GM23338 (cell line): ENCODE measurements at regions not wholly inside any gene's neighbourhood (a gene's known extent, or its start where the extent isn't known, plus 50 kb on each side); places are given as distances from the start of the nearest gene placed in this dataset.

ENCODE experiments used
- ATAC-seq: fragments of 200-7000 bp; cut with Tn5 transposase; 3 replicates; pipeline ENCODE4 v1.9.1; 2020
- DNase-seq: peaks from one replicate; pipeline ENCODE4 v3.0.0-alpha.2; 2015; ENCODE audit warnings: low spot score
- H2AFZ ChIP-seq: fragments of 200-600 bp; sonication (generic); 2 replicates; pipeline ENCODE4 v1.8.0; 2016; ENCODE audit warnings: antibody characterized with exemption, mild to moderate bottlenecking, moderate library complexity
- H3F3A ChIP-seq: fragments of 200-600 bp; sonication (generic); replicated peaks from 2 replicates; pipeline ENCODE4 v1.8.0; 2017; ENCODE audit warnings: antibody characterized with exemption, mixed run types, low read depth
- H3K27ac ChIP-seq: fragments of 200-600 bp; sonication (generic); 2 replicates; pipeline ENCODE4 v1.6.1; 2016; ENCODE audit warnings: low read depth
- H3K27me3 ChIP-seq: fragments of 200-600 bp; sonication (generic); 2 replicates; pipeline ENCODE4 v1.8.0; 2016; ENCODE audit warnings: mild to moderate bottlenecking, mixed run types, moderate library complexity; ENCODE audit not compliant: insufficient read depth
- H3K36me3 ChIP-seq: fragments of 200-600 bp; sonication (generic); 2 replicates; pipeline ENCODE4 v1.8.0; 2016; ENCODE audit warnings: mild to moderate bottlenecking; ENCODE audit not compliant: insufficient read depth
- H3K4me1 ChIP-seq: fragments of 200-600 bp; sonication (generic); 2 replicates; pipeline ENCODE4 v1.8.0; 2016; ENCODE audit warnings: mild to moderate bottlenecking, moderate library complexity; ENCODE audit not compliant: insufficient read depth
- H3K4me2 ChIP-seq: fragments of 200-600 bp; sonication (generic); 2 replicates; pipeline ENCODE4 v1.7.1; 2017; ENCODE audit warnings: mixed run types
- H3K4me3 ChIP-seq: fragments of 200-600 bp; sonication (generic); 2 replicates; pipeline ENCODE4 v1.6.1; 2016; ENCODE audit warnings: mixed run types
- H3K79me2 ChIP-seq: fragments of 200-600 bp; sonication (generic); replicated peaks from 2 replicates; pipeline ENCODE4 v1.8.0; 2017; ENCODE audit warnings: mild to moderate bottlenecking; ENCODE audit not compliant: insufficient read depth
- H3K9me2 ChIP-seq: fragments of 200-600 bp; sonication (generic); 2 replicates; pipeline ENCODE4 v1.8.0; 2017; ENCODE audit not compliant: insufficient read depth
- H4K20me1 ChIP-seq: fragments of 200-600 bp; sonication (generic); replicated peaks from 2 replicates; pipeline ENCODE4 v1.8.0; 2017; ENCODE audit warnings: mild to moderate bottlenecking; ENCODE audit not compliant: insufficient read depth
- H3K27ac Mint-ChIP-seq: 2 replicates; pipeline ENCODE4 v1.8.0; 2020; ENCODE audit warnings: inconsistent platforms, mild to moderate bottlenecking, moderate library complexity, mixed read lengths
- H3K27me3 Mint-ChIP-seq: 3 replicates; pipeline ENCODE4 v1.8.0; 2022; ENCODE audit warnings: low read depth, mild to moderate bottlenecking, moderate library complexity, mixed read lengths, inconsistent platforms; ENCODE audit not compliant: insufficient read depth, poor library complexity
- H3K36me3 Mint-ChIP-seq: 3 replicates; pipeline ENCODE4 v1.8.0; 2021; ENCODE audit warnings: low read depth, mild to moderate bottlenecking, inconsistent platforms, moderate library complexity, mixed read lengths
- H3K4me1 Mint-ChIP-seq: 3 replicates; pipeline ENCODE4 v1.8.0; 2020; ENCODE audit warnings: mild to moderate bottlenecking, inconsistent platforms, mixed read lengths
- H3K4me3 Mint-ChIP-seq: 3 replicates; pipeline ENCODE4 v1.8.0; 2021; ENCODE audit warnings: moderate library complexity, mild to moderate bottlenecking, inconsistent platforms, mixed read lengths
- H3K9me3 Mint-ChIP-seq: 3 replicates; pipeline ENCODE4 v1.8.0; 2020; ENCODE audit warnings: moderate library complexity, mild to moderate bottlenecking, inconsistent platforms, mixed read lengths
- CREB1 ChIP-seq: fragments of 250-450 bp; sonication (Bioruptor Pico); IDR thresholded peaks from 2 replicates; pipeline ENCODE4 v1.5.0; 2020; ENCODE audit warnings: low read depth, mild to moderate bottlenecking, moderate library complexity
- CTCF ChIP-seq, 2 experiments: fragments of 200-600 bp in 1 of 2; sonication (generic) in 1 of 2; conservative IDR thresholded peaks; 2 replicates each; pipeline versions ENCODE4 v1.5.1 to v1.6.1; 2016 to 2017; ENCODE audit warnings: antibody characterized with exemption in 2 of 2, low read depth in 2 of 2, mild to moderate bottlenecking in 2 of 2, moderate library complexity in 1 of 2
- EZH2phosphoT487 ChIP-seq: fragments of 200-600 bp; sonication (generic); IDR thresholded peaks from one replicate; pipeline ENCODE4 v1.8.1; 2018; ENCODE audit warnings: antibody characterized with exemption; ENCODE audit not compliant: unreplicated experiment
- JUNB ChIP-seq: IDR thresholded peaks from one replicate; pipeline ENCODE4 v1.6.1; 2016; ENCODE audit warnings: antibody characterized with exemption; ENCODE audit not compliant: unreplicated experiment
- NANOG ChIP-seq: IDR thresholded peaks from 2 replicates; pipeline ENCODE4 v1.6.1; 2016; ENCODE audit warnings: antibody characterized with exemption, borderline replicate concordance
- POLR2AphosphoS5 ChIP-seq: IDR thresholded peaks from 2 replicates; pipeline ENCODE4 v1.6.1; 2016; ENCODE audit warnings: antibody characterized with exemption, low read depth
- REST ChIP-seq: IDR thresholded peaks from one replicate; pipeline ENCODE4 v1.6.1; 2018; ENCODE audit warnings: antibody characterized with exemption; ENCODE audit not compliant: unreplicated experiment
- STAT1 ChIP-seq: IDR thresholded peaks from one replicate; pipeline ENCODE4 v1.6.1; 2016; ENCODE audit warnings: antibody characterized with exemption; ENCODE audit not compliant: unreplicated experiment
- ZNF114 ChIP-seq: fragments of 250-450 bp; sonication (Bioruptor Pico); IDR thresholded peaks from 2 replicates; pipeline ENCODE4 v1.5.0; 2020; ENCODE audit warnings: mild to moderate bottlenecking, moderate library complexity
- ZNF462 ChIP-seq: fragments of 250-450 bp; sonication (Bioruptor Pico); IDR thresholded peaks from 2 replicates; pipeline ENCODE4 v1.5.0; 2020; ENCODE audit warnings: mild to moderate bottlenecking, moderate library complexity

GRCh38 chr12:41699658-41700057 lies 445.0 kb downstream of the GXYLT1 start:
- Mint-ChIP-seq H3K4me3 (no peak overlapping the region), H3K9me3 (no peaks in the 10 kb centered on the region), H3K4me1 (peaks cover 4% of the 10 kb centered on the region; the same call in 2 of the 3 replicates), H3K36me3 (no peaks in the 10 kb centered on the region), H3K27me3 (no peaks in the 10 kb centered on the region), H3K27ac (no peak overlapping the region)
- Histone ChIP-seq H3K4me3 (no peak overlapping the region), H4K20me1 (no peaks in the 10 kb centered on the region), H3K4me2 (no peak overlapping the region), H3K27ac (no peak overlapping the region), H3K9me2 (no peaks in the 10 kb centered on the region), H3K79me2 (no peaks in the 10 kb centered on the region), H3K4me1 (peaks cover 5% of the 10 kb centered on the region; the same call in 1 of the 2 replicates), H3K27me3 (no peaks in the 10 kb centered on the region), H2AFZ (no peak overlapping the region), H3K36me3 (no peaks in the 10 kb centered on the region), H3F3A (no peaks in the 10 kb centered on the region)
- no peak for ATAC-seq
- TF ChIP-seq CREB1 (no peak), REST (no peak), JUNB (no peak), POLR2AphosphoS5 (no peak), EZH2phosphoT487 (no peak), ZNF462 (CRISPR knock-in tag) (no peak), CTCF (conservative IDR thresholded peaks at IDR 0.05; ENCODE audit: low read depth in 2 of 2) (no peak), NANOG (no peak), ZNF114 (CRISPR knock-in tag) (no peak), STAT1 (no peak)
- DNase-seq = no peak
